ENCODE measurements at regions not wholly inside any gene's neighbourhood (a gene's known extent, or its start where the extent isn't known, plus 50 kb on each side); places are given as distances from the start of the nearest gene placed in this dataset.

- TF ChIP-seq POLR2A (IDR thresholded peaks at IDR 0.05), result no peak
- TF ChIP-seq CTCF (IDR thresholded peaks at IDR 0.05), result no peak
These were observed 186.9 kb upstream of the TNRC6C start for GRCh38 chr17:77771587-77771986.
